CD14-positive monocyte (primary cell): ENCODE measurements at regions not wholly inside any gene's neighbourhood (a gene's known extent, or its start where the extent isn't known, plus 50 kb on each side); places are given as distances from the start of the nearest gene placed in this dataset.

Experiments
- DNase-seq, 3 donors: peaks; one replicate each; pipeline ENCODE4 v3.0.0-alpha.2; 2011 to 2022
- H2AFZ ChIP-seq: 2 replicates; pipeline ENCODE4 v1.6.0; 2012; ENCODE audit warnings: mild to moderate bottlenecking, low read depth, low read length, inconsistent platforms; ENCODE audit not compliant: insufficient read depth, poor library complexity, severe bottlenecking
- H3K27ac ChIP-seq, 2 donors: 1 replicate in 1 of 2; 2 replicates in 1 of 2; pipeline ENCODE4 v1.5.1; 2012 to 2013; ENCODE audit warnings: low read length in 2 of 2, control low read depth in 1 of 2, inconsistent platforms in 1 of 2, low read depth in 1 of 2, mild to moderate bottlenecking in 1 of 2
- H3K27me3 ChIP-seq, 2 donors: one replicate each; pipeline versions ENCODE4 v1.6.0 to v1.6.1; 2011 to 2013; ENCODE audit warnings: low read length in 2 of 2; ENCODE audit not compliant: control insufficient read depth in 2 of 2, insufficient read depth in 2 of 2
- H3K36me3 ChIP-seq, 2 donors: replicated peaks in 1 of 2; 1 replicate in 1 of 2; 2 replicates in 1 of 2; pipeline versions ENCODE4 v1.5.1 to v1.6.1; 2012 to 2013; ENCODE audit warnings: low read length in 2 of 2, control low read depth in 1 of 2, inconsistent platforms in 1 of 2, mild to moderate bottlenecking in 1 of 2; ENCODE audit not compliant: insufficient read depth in 2 of 2, control insufficient read depth in 1 of 2
- H3K4me1 ChIP-seq, 2 donors: 1 replicate in 1 of 2; 2 replicates in 1 of 2; pipeline versions ENCODE4 v1.5.1 to v1.6.1; 2012 to 2013; ENCODE audit warnings: low read length in 2 of 2, control low read depth in 1 of 2, inconsistent platforms in 1 of 2, mild to moderate bottlenecking in 1 of 2, moderate library complexity in 1 of 2; ENCODE audit not compliant: insufficient read depth in 2 of 2, control insufficient read depth in 1 of 2
- H3K4me2 ChIP-seq: replicated peaks from 2 replicates; pipeline ENCODE3; 2012; ENCODE audit warnings: low read length, moderate library complexity, mild to moderate bottlenecking; ENCODE audit not compliant: poor library complexity, severe bottlenecking; ENCODE audit errors: extremely low read depth
- H3K4me3 ChIP-seq, 3 experiments: fragments of 200-600 bp in 1 of 3; sonication (generic) in 1 of 3; replicated peaks in 1 of 3; 1 replicate in 2 of 3; 2 replicates in 1 of 3; pipeline ENCODE4 v1.5.1; 2011 to 2013; ENCODE audit warnings: low read length in 3 of 3, mild to moderate bottlenecking in 3 of 3, control low read depth in 2 of 3, low read depth in 2 of 3, inconsistent platforms in 1 of 3, moderate library complexity in 1 of 3
- H3K79me2 ChIP-seq: 2 replicates; pipeline ENCODE4 v1.6.0; 2012; ENCODE audit warnings: mild to moderate bottlenecking, control low read depth, inconsistent platforms, low read length, moderate library complexity; ENCODE audit not compliant: insufficient read depth
- H3K9ac ChIP-seq: 2 replicates; pipeline ENCODE4 v1.6.0; 2017; ENCODE audit warnings: low read length, mild to moderate bottlenecking; ENCODE audit not compliant: insufficient read depth, poor library complexity, severe bottlenecking
- H3K9me3 ChIP-seq, 2 donors: replicated peaks in 1 of 2; 1 replicate in 1 of 2; 2 replicates in 1 of 2; pipeline versions ENCODE4 v1.5.1 to v1.6.1; 2012 to 2013; ENCODE audit warnings: low read length in 2 of 2, control low read depth in 1 of 2; ENCODE audit not compliant: control insufficient read depth in 1 of 2, insufficient read depth in 1 of 2
- H4K20me1 ChIP-seq: 2 replicates; pipeline ENCODE4 v1.6.0; 2012; ENCODE audit warnings: mild to moderate bottlenecking, low read length, control low read depth, moderate library complexity; ENCODE audit not compliant: insufficient read depth
- H3K27ac Mint-ChIP-seq, 7 donors: one replicate each; pipeline ENCODE4 v1.8.0; 2020; ENCODE audit warnings: mild to moderate bottlenecking in 7 of 7, mixed read lengths in 7 of 7, moderate library complexity in 6 of 7, inconsistent platforms in 2 of 7
- H3K27me3 Mint-ChIP-seq, 3 donors: one replicate each; pipeline ENCODE4 v1.8.0; 2021 to 2022; ENCODE audit warnings: low read depth in 3 of 3, mild to moderate bottlenecking in 3 of 3, mixed read lengths in 3 of 3, moderate library complexity in 3 of 3, inconsistent platforms in 1 of 3
- H3K36me3 Mint-ChIP-seq, 2 donors: one replicate each; pipeline ENCODE4 v1.8.0; 2020; ENCODE audit warnings: mixed read lengths in 2 of 2, inconsistent platforms in 1 of 2, mild to moderate bottlenecking in 1 of 2
- H3K4me1 Mint-ChIP-seq: one replicate; pipeline ENCODE4 v1.8.0; 2020; ENCODE audit warnings: mild to moderate bottlenecking, mixed read lengths
- H3K4me3 Mint-ChIP-seq, 2 donors: one replicate each; pipeline ENCODE4 v1.8.0; 2020; ENCODE audit warnings: mild to moderate bottlenecking in 2 of 2, mixed read lengths in 2 of 2, moderate library complexity in 1 of 2
- H3K9me3 Mint-ChIP-seq, 7 donors: one replicate each; pipeline ENCODE4 v1.8.0; 2020 to 2022; ENCODE audit warnings: mixed read lengths in 7 of 7, mild to moderate bottlenecking in 6 of 7, moderate library complexity in 6 of 7, inconsistent platforms in 2 of 7
- WGBS: methylation state at CpG from one replicate; pipeline ENCODE4 v1.1.5; 2013; ENCODE audit warnings: missing lambda C conversion rate; ENCODE audit not compliant: insufficient coverage; 5-methylcytosine and 5-hydroxymethylcytosine counted together
- intact Hi-C, 2 donors: fragments of 100-400 bp; cut with micrococcal nuclease; formaldehyde crosslinking; loops; one replicate each; pipeline versions ENCODE4 v1.15.0 to v1.15.1; 2023
- TF ChIP-seq, protein P1 (sequence below): fragments of 200-600 bp; IDR thresholded peaks from one replicate; pipeline ENCODE4 v1.8.0; 2022; ENCODE audit warnings: antibody characterized with exemption, mild to moderate bottlenecking

DNA sequence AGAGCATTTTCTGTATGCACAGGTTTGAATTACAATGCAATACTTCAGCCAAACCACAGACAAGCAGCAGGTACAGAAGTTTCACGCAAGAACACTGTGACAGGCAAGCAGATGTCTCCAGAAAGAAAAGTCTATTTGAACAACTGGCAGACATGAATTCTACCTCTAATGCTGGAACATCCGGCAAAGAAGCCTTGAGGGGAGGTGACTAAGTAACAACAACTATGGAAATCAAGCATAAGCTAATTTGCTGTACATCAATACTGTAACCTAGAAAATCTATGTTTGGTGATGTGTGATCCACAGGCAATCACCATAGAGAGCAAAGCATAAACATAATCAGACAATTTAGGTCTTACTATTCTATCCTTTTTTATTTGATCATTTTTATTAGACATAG lies 65.5 kb downstream of the PLK2 start:
- DNase-seq: no peak
- H3K36me3 ChIP-seq: no peaks in the 10 kb centered on the region
- H2AFZ ChIP-seq: no peak overlapping the region
- no peak overlapping the region for H3K4me2 ChIP-seq
- H4K20me1 ChIP-seq: no peaks in the 10 kb centered on the region
- no peak overlapping the region for H3K4me3 ChIP-seq
- H3K9me3 ChIP-seq: no peaks in the 10 kb centered on the region
- H3K27me3 ChIP-seq: no peaks in the 10 kb centered on the region
- TF ChIP-seq, protein P1, sequence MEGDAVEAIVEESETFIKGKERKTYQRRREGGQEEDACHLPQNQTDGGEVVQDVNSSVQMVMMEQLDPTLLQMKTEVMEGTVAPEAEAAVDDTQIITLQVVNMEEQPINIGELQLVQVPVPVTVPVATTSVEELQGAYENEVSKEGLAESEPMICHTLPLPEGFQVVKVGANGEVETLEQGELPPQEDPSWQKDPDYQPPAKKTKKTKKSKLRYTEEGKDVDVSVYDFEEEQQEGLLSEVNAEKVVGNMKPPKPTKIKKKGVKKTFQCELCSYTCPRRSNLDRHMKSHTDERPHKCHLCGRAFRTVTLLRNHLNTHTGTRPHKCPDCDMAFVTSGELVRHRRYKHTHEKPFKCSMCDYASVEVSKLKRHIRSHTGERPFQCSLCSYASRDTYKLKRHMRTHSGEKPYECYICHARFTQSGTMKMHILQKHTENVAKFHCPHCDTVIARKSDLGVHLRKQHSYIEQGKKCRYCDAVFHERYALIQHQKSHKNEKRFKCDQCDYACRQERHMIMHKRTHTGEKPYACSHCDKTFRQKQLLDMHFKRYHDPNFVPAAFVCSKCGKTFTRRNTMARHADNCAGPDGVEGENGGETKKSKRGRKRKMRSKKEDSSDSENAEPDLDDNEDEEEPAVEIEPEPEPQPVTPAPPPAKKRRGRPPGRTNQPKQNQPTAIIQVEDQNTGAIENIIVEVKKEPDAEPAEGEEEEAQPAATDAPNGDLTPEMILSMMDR: no peak
- H3K79me2 ChIP-seq: no peaks in the 10 kb centered on the region
- no peak overlapping the region for H3K27ac ChIP-seq
- H3K4me3 Mint-ChIP-seq: no peak overlapping the region
- no peaks in the 10 kb centered on the region for H3K4me1 Mint-ChIP-seq
- H3K27me3 Mint-ChIP-seq: no peaks in the 10 kb centered on the region
- WGBS: no CpG with 5 or more reads among the region's 2 CpGs
- intact Hi-C loops: no loop called here
- peaks cover 0 to 9% (median 2%) of the 10 kb centered on the region in 7 donors for H3K9me3 Mint-ChIP-seq
- no peak overlapping the region for H3K9ac ChIP-seq
- H3K36me3 Mint-ChIP-seq: no peaks in the 10 kb centered on the region
- H3K4me1 ChIP-seq: no peaks in the 10 kb centered on the region
- H3K27ac Mint-ChIP-seq: no peak overlapping the region

DNA sequence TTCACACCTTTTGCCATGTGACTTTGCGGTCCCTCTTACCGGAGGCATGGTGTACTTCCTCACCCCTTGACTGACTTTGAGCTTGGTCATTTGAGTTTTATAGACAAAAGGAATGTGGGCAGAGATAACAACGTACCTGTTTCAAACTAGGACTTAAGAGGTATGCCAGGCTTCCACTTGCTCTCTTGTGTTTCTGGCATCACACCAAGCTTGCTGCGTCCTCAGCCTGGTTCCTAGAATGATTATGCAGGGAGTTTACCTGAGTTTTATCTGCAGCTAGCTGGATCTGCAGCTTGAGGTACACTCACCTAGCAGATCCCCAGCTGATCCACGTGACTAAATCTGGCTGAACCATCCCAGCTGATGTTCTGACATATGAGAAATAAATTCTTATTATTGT lies 66.2 kb downstream of the PLK2 start:
- Histone ChIP-seq H3K9ac (no peak overlapping the region), H3K4me3 (no peak overlapping the region), H4K20me1 (no peaks in the 10 kb centered on the region), H3K27ac (no peak overlapping the region), H3K36me3 (no peaks in the 10 kb centered on the region), H3K27me3 (no peaks in the 10 kb centered on the region), H3K9me3 (no peaks in the 10 kb centered on the region), H3K4me2 (no peak overlapping the region), H3K4me1 (no peaks in the 10 kb centered on the region), H2AFZ (no peak overlapping the region), H3K79me2 (no peaks in the 10 kb centered on the region)
- no peak for DNase-seq
- Mint-ChIP-seq H3K27me3 (no peaks in the 10 kb centered on the region), H3K4me1 (no peaks in the 10 kb centered on the region), H3K27ac (no peak overlapping the region), H3K9me3 (peaks cover 0 to 9% (median 2%) of the 10 kb centered on the region in 7 donors), H3K36me3 (no peaks in the 10 kb centered on the region), H3K4me3 (no peak overlapping the region)
- no CpG with 5 or more reads among the region's 5 CpGs for WGBS
- TF ChIP-seq, protein P1: no peak
- intact Hi-C loops: no loop called here
